ENCODE measurements at regions not wholly inside any gene's neighbourhood (a gene's known extent, or its start where the extent isn't known, plus 50 kb on each side); places are given as distances from the start of the nearest gene placed in this dataset.

- TF ChIP-seq YY1 (IDR thresholded peaks at IDR 0.05; ENCODE audit: low read depth) = no peak
- TF ChIP-seq REST (IDR thresholded peaks at IDR 0.05; ENCODE audit: low read depth) = no peak
- no peak for TF ChIP-seq CREB1 (IDR thresholded peaks at IDR 0.05; ENCODE audit: low read depth)
- TF ChIP-seq ZBTB7A (IDR thresholded peaks at IDR 0.05; ENCODE audit: low read depth) = no peak
- no peak for TF ChIP-seq CEBPB (IDR thresholded peaks at IDR 0.05)
- no peak for TF ChIP-seq MAX (IDR thresholded peaks at IDR 0.05)
- TF ChIP-seq EGR1 (IDR thresholded peaks at IDR 0.05) = no peak
- no peak for TF ChIP-seq NFIC (IDR thresholded peaks at IDR 0.05)
- TF ChIP-seq TEAD4 (IDR thresholded peaks at IDR 0.05) = no peak
- no peak for TF ChIP-seq FOXM1 (IDR thresholded peaks at IDR 0.05; ENCODE audit: borderline replicate concordance, low read depth)
- no peak for TF ChIP-seq TAF1 (IDR thresholded peaks at IDR 0.05; ENCODE audit: low read depth)
- no peak for TF ChIP-seq USF1 (IDR thresholded peaks at IDR 0.05)
- no peak for TF ChIP-seq RAD21 (IDR thresholded peaks at IDR 0.05; ENCODE audit: low read depth)
- no peak for TF ChIP-seq TCF12 (IDR thresholded peaks at IDR 0.05; ENCODE audit: low read depth)
- TF ChIP-seq EP300 (IDR thresholded peaks at IDR 0.05; ENCODE audit: borderline replicate concordance) = no peak
Measured at GRCh38 chr7:85622059-85622458, 435.2 kb upstream of the SEMA3D start.

GRCh38 chr7:85620936-85621685 lies 434.3 kb upstream of the SEMA3D start:
- no peak for TF ChIP-seq MAX (IDR thresholded peaks at IDR 0.05)
- TF ChIP-seq NFIC (IDR thresholded peaks at IDR 0.05) = no peak
- no peak for TF ChIP-seq TAF1 (IDR thresholded peaks at IDR 0.05; ENCODE audit: low read depth)
- no peak for TF ChIP-seq USF1 (IDR thresholded peaks at IDR 0.05)
- no peak for TF ChIP-seq FOXM1 (IDR thresholded peaks at IDR 0.05; ENCODE audit: borderline replicate concordance, low read depth)
- TF ChIP-seq TEAD4 (IDR thresholded peaks at IDR 0.05) = no peak
- TF ChIP-seq ZBTB7A (IDR thresholded peaks at IDR 0.05; ENCODE audit: low read depth) = no peak
- no peak for TF ChIP-seq CEBPB (IDR thresholded peaks at IDR 0.05)
- TF ChIP-seq RAD21 (IDR thresholded peaks at IDR 0.05; ENCODE audit: low read depth) = no peak
- no peak for TF ChIP-seq YY1 (IDR thresholded peaks at IDR 0.05; ENCODE audit: low read depth)
- no peak for TF ChIP-seq EP300 (IDR thresholded peaks at IDR 0.05; ENCODE audit: borderline replicate concordance)
- TF ChIP-seq CREB1 (IDR thresholded peaks at IDR 0.05; ENCODE audit: low read depth) = no peak
- no peak for TF ChIP-seq EGR1 (IDR thresholded peaks at IDR 0.05)

- TF ChIP-seq REST (IDR thresholded peaks at IDR 0.05; ENCODE audit: low read depth) = no peak
- TF ChIP-seq ZBTB7A (IDR thresholded peaks at IDR 0.05; ENCODE audit: low read depth) = no peak
- TF ChIP-seq TEAD4 (IDR thresholded peaks at IDR 0.05) = no peak
- TF ChIP-seq TAF1 (IDR thresholded peaks at IDR 0.05; ENCODE audit: low read depth) = no peak
- no peak for TF ChIP-seq MAX (IDR thresholded peaks at IDR 0.05)
- TF ChIP-seq TCF12 (IDR thresholded peaks at IDR 0.05; ENCODE audit: low read depth) = no peak
- no peak for TF ChIP-seq CREB1 (IDR thresholded peaks at IDR 0.05; ENCODE audit: low read depth)
- no peak for TF ChIP-seq FOXM1 (IDR thresholded peaks at IDR 0.05; ENCODE audit: borderline replicate concordance, low read depth)
- no peak for TF ChIP-seq CEBPB (IDR thresholded peaks at IDR 0.05)
Measured at GRCh38 chr7:85619236-85619635, 432.4 kb upstream of the SEMA3D start.

GRCh38 chr7:85614684-85615083 lies 427.8 kb upstream of the SEMA3D start:
- TF ChIP-seq EP300 (IDR thresholded peaks at IDR 0.05; ENCODE audit: borderline replicate concordance) = no peak
- TF ChIP-seq EGR1 (IDR thresholded peaks at IDR 0.05) = no peak
- TF ChIP-seq ZBTB7A (IDR thresholded peaks at IDR 0.05; ENCODE audit: low read depth) = no peak
- TF ChIP-seq TEAD4 (IDR thresholded peaks at IDR 0.05) = no peak
- TF ChIP-seq REST (IDR thresholded peaks at IDR 0.05; ENCODE audit: low read depth) = no peak
- no peak for TF ChIP-seq TAF1 (IDR thresholded peaks at IDR 0.05; ENCODE audit: low read depth)
- no peak for TF ChIP-seq TCF12 (IDR thresholded peaks at IDR 0.05; ENCODE audit: low read depth)
- TF ChIP-seq FOXM1 (IDR thresholded peaks at IDR 0.05; ENCODE audit: borderline replicate concordance, low read depth) = no peak
- TF ChIP-seq USF1 (IDR thresholded peaks at IDR 0.05) = no peak
- TF ChIP-seq YY1 (IDR thresholded peaks at IDR 0.05; ENCODE audit: low read depth) = no peak
- no peak for TF ChIP-seq MAX (IDR thresholded peaks at IDR 0.05)

All from Ishikawa (cell line).